Liver (tissue), 8 donors: ENCODE measurements at regions not wholly inside any gene's neighbourhood (a gene's known extent, or its start where the extent isn't known, plus 50 kb on each side); places are given as distances from the start of the nearest gene placed in this dataset.
A peak's percentile ranks its signal among the peaks of the same experiment; 100 is the strongest.

Experiments used
- DNase-seq: peaks from one replicate; pipeline ENCODE4 v3.0.0-alpha.2; 2017; ENCODE audit warnings: low spot score
- H3K27ac ChIP-seq, 2 donors: one replicate each; pipeline ENCODE4 v1.7.0; 2013; ENCODE audit warnings: inconsistent platforms in 2 of 2, low read length in 2 of 2, control low read depth in 1 of 2, low read depth in 1 of 2, mild to moderate bottlenecking in 1 of 2
- H3K27me3 ChIP-seq, 4 donors: one replicate each; pipeline versions ENCODE4 v1.6.1 to v1.7.0; 2013; ENCODE audit warnings: low read length in 3 of 4, inconsistent platforms in 1 of 4, mild to moderate bottlenecking in 1 of 4, moderate library complexity in 1 of 4; ENCODE audit not compliant: control insufficient read depth in 4 of 4, insufficient read depth in 4 of 4
- H3K36me3 ChIP-seq, 4 donors: one replicate each; pipeline versions ENCODE4 v1.6.1 to v1.7.0; 2013; ENCODE audit warnings: low read length in 3 of 4, mild to moderate bottlenecking in 3 of 4, low read depth in 1 of 4, moderate library complexity in 1 of 4; ENCODE audit not compliant: control insufficient read depth in 4 of 4, insufficient read depth in 3 of 4
- H3K4me1 ChIP-seq, 4 donors: one replicate each; pipeline versions ENCODE4 v1.6.1 to v1.7.0; 2013; ENCODE audit warnings: low read length in 3 of 4, mild to moderate bottlenecking in 3 of 4, moderate library complexity in 1 of 4; ENCODE audit not compliant: control insufficient read depth in 4 of 4, insufficient read depth in 4 of 4
- H3K4me3 ChIP-seq, 3 donors: one replicate each; pipeline versions ENCODE4 v1.6.1 to v1.7.0; 2013; ENCODE audit warnings: low read length in 3 of 3, control low read depth in 1 of 3, low read depth in 1 of 3, mild to moderate bottlenecking in 1 of 3
- H3K9ac ChIP-seq, 2 donors: one replicate each; pipeline ENCODE4 v1.7.0; 2013; ENCODE audit warnings: low read length in 2 of 2, mild to moderate bottlenecking in 2 of 2, moderate library complexity in 2 of 2, control low read depth in 1 of 2, low read depth in 1 of 2
- H3K9me3 ChIP-seq, 4 donors: one replicate each; pipeline versions ENCODE4 v1.6.1 to v1.7.0; 2013; ENCODE audit warnings: low read length in 3 of 4; ENCODE audit not compliant: control insufficient read depth in 4 of 4
- ATF3 ChIP-seq: IDR thresholded peaks from 2 replicates; pipeline ENCODE4 v1.6.1; 2016; ENCODE audit warnings: antibody characterized with exemption
- CTCF ChIP-seq: fragments of 150-350 bp; IDR thresholded peaks from 2 replicates; pipeline ENCODE4 v1.5.1; 2017; ENCODE audit warnings: improper control_type of control experiment, low read depth, low read length; ENCODE audit not compliant: missing input control
- EGR1 ChIP-seq, 2 donors: IDR thresholded peaks; 2 replicates each; pipeline ENCODE4 v1.6.1; 2016 to 2018; ENCODE audit warnings: antibody characterized with exemption in 2 of 2, low read depth in 2 of 2
- FOXA1 ChIP-seq: IDR thresholded peaks from 2 replicates; pipeline ENCODE4 v1.6.1; 2016; ENCODE audit warnings: antibody characterized with exemption
- FOXA2 ChIP-seq: IDR thresholded peaks from 2 replicates; pipeline ENCODE4 v1.6.1; 2016; ENCODE audit warnings: antibody characterized with exemption
- GABPA ChIP-seq, 2 donors: IDR thresholded peaks in 1 of 2; conservative IDR thresholded peaks in 1 of 2; 2 replicates each; pipeline ENCODE4 v1.6.1; 2016; ENCODE audit warnings: antibody characterized with exemption in 2 of 2, mild to moderate bottlenecking in 1 of 2, moderate library complexity in 1 of 2
- HNF4A ChIP-seq, 2 donors: conservative IDR thresholded peaks; 2 replicates each; pipeline ENCODE4 v1.6.1; 2016; ENCODE audit warnings: antibody characterized with exemption in 2 of 2, mild to moderate bottlenecking in 2 of 2
- HNF4G ChIP-seq: IDR thresholded peaks from 2 replicates; pipeline ENCODE4 v1.6.1; 2016; ENCODE audit warnings: antibody characterized with exemption
- JUND ChIP-seq, 2 donors: IDR thresholded peaks; 2 replicates each; pipeline ENCODE4 v1.6.1; 2016; ENCODE audit warnings: antibody characterized with exemption in 2 of 2
- MAX ChIP-seq: IDR thresholded peaks from 2 replicates; pipeline ENCODE4 v1.6.1; 2016; ENCODE audit warnings: antibody characterized with exemption
- NR2F2 ChIP-seq: IDR thresholded peaks from 2 replicates; pipeline ENCODE4 v1.6.1; 2016; ENCODE audit warnings: antibody characterized with exemption
- RAD21 ChIP-seq, 2 donors: IDR thresholded peaks; 2 replicates each; pipeline ENCODE4 v1.6.1; 2016; ENCODE audit warnings: antibody characterized with exemption in 2 of 2, mild to moderate bottlenecking in 2 of 2
- REST ChIP-seq: IDR thresholded peaks from 2 replicates; pipeline ENCODE4 v1.6.1; 2016; ENCODE audit warnings: antibody characterized with exemption, mild to moderate bottlenecking
- RXRA ChIP-seq, 2 donors: IDR thresholded peaks; 2 replicates each; pipeline ENCODE4 v1.6.1; 2017 to 2018; ENCODE audit warnings: antibody characterized with exemption in 2 of 2, mild to moderate bottlenecking in 1 of 2
- SP1 ChIP-seq: IDR thresholded peaks from 2 replicates; pipeline ENCODE4 v1.6.1; 2018; ENCODE audit warnings: antibody characterized with exemption, mild to moderate bottlenecking
- TAF1 ChIP-seq: conservative IDR thresholded peaks from 2 replicates; pipeline ENCODE4 v1.6.1; 2016; ENCODE audit warnings: antibody characterized with exemption, mild to moderate bottlenecking
- YY1 ChIP-seq: IDR thresholded peaks from 2 replicates; pipeline ENCODE4 v1.6.1; 2016; ENCODE audit warnings: antibody characterized with exemption, mild to moderate bottlenecking
- ZBTB33 ChIP-seq: IDR thresholded peaks from 2 replicates; pipeline ENCODE4 v1.6.1; 2016; ENCODE audit warnings: antibody characterized with exemption
- WGBS: extraction: QIAGEN DNeasy Blood & Tissue Kit; methylation state at CpG from one replicate; pipeline ENCODE4 v1.1.7; 2013; 5-methylcytosine and 5-hydroxymethylcytosine counted together
- donor health status: healthy.
- donor health status: healthy.
- donor health status: healthy.
- donor health status: healthy.
- donor health status: healthy.

GRCh38 chr3:95341314-95341713, 1278.5 kb downstream of the NSUN3 start:
- DNase-seq = peak; percentile 42
- no peak overlapping the region for H3K4me3 ChIP-seq
- 29% methylated on average over 8 of the region's 8 CpGs for WGBS
- TF ChIP-seq ZBTB33 = no peak
- TF ChIP-seq SP1 = no peak
- TF ChIP-seq RXRA (IDR thresholded peaks at IDR 0.05) = peak in 1 of 2 donors; percentile 36
- TF ChIP-seq RAD21 (IDR thresholded peaks at IDR 0.05) = peak in 1 of 2 donors; percentile 9
- no peak for TF ChIP-seq TAF1
- peak; percentile 41 for TF ChIP-seq FOXA1
- TF ChIP-seq CTCF = no peak
- peak; percentile 48 for TF ChIP-seq FOXA2
- no peak for TF ChIP-seq EGR1 (IDR thresholded peaks at IDR 0.05; ENCODE audit: low read depth in 2 of 2)
- no peak for TF ChIP-seq YY1
- H3K36me3 ChIP-seq = no peaks in the 10 kb centered on the region
- no peaks in the 10 kb centered on the region for H3K27me3 ChIP-seq
- peaks cover 0 to 7% (median 3%) of the 10 kb centered on the region in 4 donors for H3K4me1 ChIP-seq
- no peak overlapping the region for H3K9ac ChIP-seq
- no peak overlapping the region for H3K27ac ChIP-seq
- H3K9me3 ChIP-seq = no peaks in the 10 kb centered on the region

- Histone ChIP-seq H3K27me3 (no peaks in the 10 kb centered on the region), H3K4me1 (peaks cover 0 to 7% (median 3%) of the 10 kb centered on the region in 4 donors), H3K4me3 (no peak overlapping the region), H3K27ac (no peak overlapping the region), H3K36me3 (no peaks in the 10 kb centered on the region), H3K9me3 (no peaks in the 10 kb centered on the region), H3K9ac (no peak overlapping the region)
- no peak for TF ChIP-seq HNF4A (conservative IDR thresholded peaks at IDR 0.05)
- no peak for TF ChIP-seq CTCF
- no peak for TF ChIP-seq TAF1
- no peak for TF ChIP-seq HNF4G
- TF ChIP-seq YY1 = no peak
- no peak for TF ChIP-seq RXRA (IDR thresholded peaks at IDR 0.05)
- TF ChIP-seq ZBTB33 = no peak
- no peak for TF ChIP-seq RAD21 (IDR thresholded peaks at IDR 0.05)
- no peak for TF ChIP-seq FOXA1
- TF ChIP-seq JUND (IDR thresholded peaks at IDR 0.05) = no peak
- TF ChIP-seq MAX = no peak
- no peak for TF ChIP-seq NR2F2
- TF ChIP-seq SP1 = no peak
- no peak for TF ChIP-seq EGR1 (IDR thresholded peaks at IDR 0.05; ENCODE audit: low read depth in 2 of 2)
- TF ChIP-seq GABPA (IDR thresholded peaks at IDR 0.05 in 1 of 2, conservative IDR thresholded peaks at IDR 0.05 in 1 of 2) = no peak
- TF ChIP-seq ATF3 = no peak
- TF ChIP-seq REST = no peak
- TF ChIP-seq FOXA2 = no peak
- WGBS = 51% methylated on average over 4 of the region's 4 CpGs
- no peak for DNase-seq
Measured at GRCh38 chr3:95343228-95343627, 1280.4 kb downstream of the NSUN3 start.
